ENCODE measurements at regions not wholly inside any gene's neighbourhood (a gene's known extent, or its start where the extent isn't known, plus 50 kb on each side); places are given as distances from the start of the nearest gene placed in this dataset.

DNA sequence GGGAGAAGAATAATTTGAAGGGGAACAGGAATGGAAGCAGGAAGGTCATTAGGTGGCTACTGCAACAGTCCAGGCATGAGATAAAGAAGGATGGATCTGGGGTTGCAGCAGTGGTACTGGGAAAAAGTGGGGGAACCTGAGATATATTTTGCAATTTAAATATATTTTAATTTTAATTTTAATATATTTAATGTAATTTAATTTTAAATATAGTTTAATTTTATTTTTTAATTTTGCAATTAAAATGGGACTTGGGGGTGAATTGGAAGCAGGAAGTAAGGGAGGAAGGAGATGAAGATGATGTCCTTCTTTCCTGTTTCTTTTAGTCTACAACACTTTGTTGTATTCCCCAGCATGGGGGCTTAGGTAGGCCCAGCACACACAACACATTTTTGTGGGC is 369.8 kb downstream of the GADD45G start:
- Mint-ChIP-seq H3K27ac (ENCODE audit: low read depth, unreplicated experiment) (no peak overlapping the region), H3K9me3 (ENCODE audit: unreplicated experiment) (no peaks in the 10 kb centered on the region), H3K27me3 (ENCODE audit: insufficient read depth, unreplicated experiment) (peaks cover 16% of the 10 kb centered on the region), H3K4me3 (ENCODE audit: unreplicated experiment) (no peak overlapping the region), H3K4me1 (ENCODE audit: insufficient read depth, unreplicated experiment) (peaks cover 3% of the 10 kb centered on the region), H3K36me3 (ENCODE audit: insufficient read depth, unreplicated experiment) (no peaks in the 10 kb centered on the region)
- CTCF ChIA-PET: no interaction called here
- POLR2A ChIA-PET: no interaction called here
- no peak for TF ChIP-seq CTCF (IDR thresholded peaks at IDR 0.05; ENCODE audit: unreplicated experiment)
- no peak for DNase-seq (ENCODE audit: unreplicated experiment)
- intact Hi-C loops (cut with micrococcal nuclease): no loop called here
- BruUV-seq (replicated peaks): no TSS peak

GRCh38 chr9:89975024-89975423 is 370.2 kb downstream of the GADD45G start:
- H3K4me3 Mint-ChIP-seq (ENCODE audit: unreplicated experiment): no peak overlapping the region
- CTCF ChIA-PET: interaction anchor here (0.5 to 0.8 kb wide), 2 partner anchors 14 to 32 kb away, joined by 3 read pairs; no protein-coding TSS in a partner anchor
- no peak for TF ChIP-seq CTCF (IDR thresholded peaks at IDR 0.05; ENCODE audit: unreplicated experiment)
- H3K4me1 Mint-ChIP-seq (ENCODE audit: insufficient read depth, unreplicated experiment): no peaks in the 10 kb centered on the region
- no TSS peak for BruUV-seq (replicated peaks)
- peaks cover 20% of the 10 kb centered on the region for H3K27me3 Mint-ChIP-seq (ENCODE audit: insufficient read depth, unreplicated experiment)
- H3K27ac Mint-ChIP-seq (ENCODE audit: low read depth, unreplicated experiment): no peak overlapping the region
- H3K36me3 Mint-ChIP-seq (ENCODE audit: insufficient read depth, unreplicated experiment): no peaks in the 10 kb centered on the region
- POLR2A ChIA-PET: no interaction called here
- DNase-seq (ENCODE audit: unreplicated experiment): no peak
- no peaks in the 10 kb centered on the region for H3K9me3 Mint-ChIP-seq (ENCODE audit: unreplicated experiment)
- intact Hi-C loops (cut with micrococcal nuclease): no loop called here

DNA sequence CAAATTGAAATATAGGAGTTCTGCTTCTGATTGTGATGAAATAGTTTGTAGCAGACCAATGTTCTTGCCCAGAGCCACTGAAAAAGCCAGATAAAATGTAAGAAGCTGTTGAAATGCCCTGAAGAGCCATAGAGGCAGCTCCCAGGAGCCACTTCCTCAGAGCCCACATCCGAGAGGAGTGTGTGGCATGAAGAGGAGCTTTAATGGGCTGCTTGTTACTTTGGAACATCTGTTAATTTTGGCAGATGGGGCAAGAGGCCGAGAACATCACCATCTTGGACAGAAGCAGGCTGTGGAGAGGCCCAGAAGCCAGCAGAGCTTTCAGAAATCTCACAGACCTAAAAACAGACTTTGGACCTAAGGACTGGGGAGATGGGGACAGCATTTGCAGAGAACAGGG is 370.8 kb downstream of the GADD45G start:
- Mint-ChIP-seq H3K4me3 (ENCODE audit: unreplicated experiment) (no peak overlapping the region), H3K4me1 (ENCODE audit: insufficient read depth, unreplicated experiment) (no peaks in the 10 kb centered on the region), H3K36me3 (ENCODE audit: insufficient read depth, unreplicated experiment) (no peaks in the 10 kb centered on the region), H3K27ac (ENCODE audit: low read depth, unreplicated experiment) (no peak overlapping the region), H3K27me3 (ENCODE audit: insufficient read depth, unreplicated experiment) (peaks cover 20% of the 10 kb centered on the region), H3K9me3 (ENCODE audit: unreplicated experiment) (no peaks in the 10 kb centered on the region)
- intact Hi-C loops (cut with micrococcal nuclease): no loop called here
- ChIA-PET POLR2A (no interaction called here), CTCF (interaction anchor here (0.5 to 0.8 kb wide), 3 partner anchors 15 to 339 kb away, joined by 3 read pairs; no protein-coding TSS in a partner anchor)
- DNase-seq (ENCODE audit: unreplicated experiment): no peak
- TF ChIP-seq CTCF (IDR thresholded peaks at IDR 0.05; ENCODE audit: unreplicated experiment): no peak
- BruUV-seq (replicated peaks): no TSS peak

- peaks cover 20% of the 10 kb centered on the region for H3K27me3 Mint-ChIP-seq (ENCODE audit: insufficient read depth, unreplicated experiment)
- H3K4me3 Mint-ChIP-seq (ENCODE audit: unreplicated experiment): no peak overlapping the region
- H3K36me3 Mint-ChIP-seq (ENCODE audit: insufficient read depth, unreplicated experiment): no peaks in the 10 kb centered on the region
- ChIA-PET CTCF (interaction anchor here (0.6 to 0.7 kb wide), 3 partner anchors 9 to 113 kb away, joined by 3 to 4 read pairs (median 3); no protein-coding TSS in a partner anchor), POLR2A (no interaction called here)
- H3K27ac Mint-ChIP-seq (ENCODE audit: low read depth, unreplicated experiment): no peak overlapping the region
- peaks cover 2% of the 10 kb centered on the region for H3K4me1 Mint-ChIP-seq (ENCODE audit: insufficient read depth, unreplicated experiment)
- intact Hi-C loops (cut with micrococcal nuclease): no loop called here
- no TSS peak for BruUV-seq (replicated peaks)
- DNase-seq (ENCODE audit: unreplicated experiment): peak; percentile 30
- TF ChIP-seq CTCF (IDR thresholded peaks at IDR 0.05; ENCODE audit: unreplicated experiment): no peak
- peaks cover 15% of the 10 kb centered on the region for H3K9me3 Mint-ChIP-seq (ENCODE audit: unreplicated experiment)
Measured at GRCh38 chr9:89978185-89978584, 373.4 kb downstream of the GADD45G start.

Measured in MCF 10A (cell line).